ENCODE measurements at regions not wholly inside any gene's neighbourhood (a gene's known extent, or its start where the extent isn't known, plus 50 kb on each side); places are given as distances from the start of the nearest gene placed in this dataset.
"Not testable (repeated sequence)": the region's sequence is repeated elsewhere in the genome, so short reads cannot be mapped to it uniquely, and the experiment has no call there.

GRCh38 chr12:126443977-126444376 is 1378.7 kb downstream of the AACS start:
- DNase-seq (ENCODE audit: low read depth), result no peak
- no peaks in the 10 kb centered on the region for H3K36me3 ChIP-seq (ENCODE audit: control insufficient read depth, insufficient read depth, low read length)
- TF ChIP-seq CTCF (IDR thresholded peaks at IDR 0.05; ENCODE audit: insufficient read depth, low read length, poor library complexity, severe bottlenecking), result no peak
- H3K4me3 ChIP-seq (ENCODE audit: low read depth, low read length), result no peak overlapping the region
- no peaks in the 10 kb centered on the region for H3K27me3 ChIP-seq (ENCODE audit: control insufficient read depth, insufficient read depth, low read length)

- H3K36me3 ChIP-seq (ENCODE audit: control insufficient read depth, insufficient read depth, low read length), result no peaks in the 10 kb centered on the region
- no peak overlapping the region for H3K4me3 ChIP-seq (ENCODE audit: low read depth, low read length)
- no peak for DNase-seq (ENCODE audit: low read depth)
- H3K27me3 ChIP-seq (ENCODE audit: control insufficient read depth, insufficient read depth, low read length), result no peaks in the 10 kb centered on the region
- no peak for TF ChIP-seq CTCF (IDR thresholded peaks at IDR 0.05; ENCODE audit: insufficient read depth, low read length, poor library complexity, severe bottlenecking)
Measured at GRCh38 chr12:126447346-126447745, 1382.1 kb downstream of the AACS start.

- no peaks in the 10 kb centered on the region for H3K36me3 ChIP-seq (ENCODE audit: control insufficient read depth, insufficient read depth, low read length)
- no peaks in the 10 kb centered on the region for H3K27me3 ChIP-seq (ENCODE audit: control insufficient read depth, insufficient read depth, low read length)
- H3K4me3 ChIP-seq (ENCODE audit: low read depth, low read length), result no peak overlapping the region
- DNase-seq (ENCODE audit: low read depth), result no peak
- no peak for TF ChIP-seq CTCF (IDR thresholded peaks at IDR 0.05; ENCODE audit: insufficient read depth, low read length, poor library complexity, severe bottlenecking)
Measured at GRCh38 chr12:126451809-126452208, 1386.6 kb downstream of the AACS start.

GRCh38 chr12:126452686-126453085 is 1387.5 kb downstream of the AACS start:
- H3K4me3 ChIP-seq (ENCODE audit: low read depth, low read length); H3K27me3 ChIP-seq (ENCODE audit: control insufficient read depth, insufficient read depth, low read length); DNase-seq (ENCODE audit: low read depth); H3K36me3 ChIP-seq (ENCODE audit: control insufficient read depth, insufficient read depth, low read length): not testable (repeated sequence)

GRCh38 chr12:126454581-126454980 is 1389.3 kb downstream of the AACS start:
- TF ChIP-seq CTCF (IDR thresholded peaks at IDR 0.05; ENCODE audit: insufficient read depth, low read length, poor library complexity, severe bottlenecking), result no peak
- DNase-seq (ENCODE audit: low read depth), result no peak
- H3K36me3 ChIP-seq (ENCODE audit: control insufficient read depth, insufficient read depth, low read length), result no peaks in the 10 kb centered on the region

GRCh38 chr12:126457776-126458175 is 1392.5 kb downstream of the AACS start:
- TF ChIP-seq CTCF (IDR thresholded peaks at IDR 0.05; ENCODE audit: insufficient read depth, low read length, poor library complexity, severe bottlenecking), result no peak

More at GRCh38 chr12:126454581-126454980, 1389.3 kb downstream of the AACS start:
- no peaks in the 10 kb centered on the region for H3K27me3 ChIP-seq (ENCODE audit: control insufficient read depth, insufficient read depth, low read length)
- H3K4me3 ChIP-seq (ENCODE audit: low read depth, low read length), result no peak overlapping the region

More at GRCh38 chr12:126457776-126458175, 1392.5 kb downstream of the AACS start:
- Histone ChIP-seq H3K4me3 (ENCODE audit: low read depth, low read length) (no peak overlapping the region), H3K36me3 (ENCODE audit: control insufficient read depth, insufficient read depth, low read length) (no peaks in the 10 kb centered on the region), H3K27me3 (ENCODE audit: control insufficient read depth, insufficient read depth, low read length) (no peaks in the 10 kb centered on the region)
- no peak for DNase-seq (ENCODE audit: low read depth)
